AG08395 (cell line): ENCODE measurements at regions not wholly inside any gene's neighbourhood (a gene's known extent, or its start where the extent isn't known, plus 50 kb on each side); places are given as distances from the start of the nearest gene placed in this dataset.
A peak's percentile ranks its signal among the peaks of the same experiment; 100 is the strongest.

Experiments used
- DNase-seq: peaks from one replicate; pipeline ENCODE4 v3.0.0; 2012; ENCODE audit warnings: mixed read lengths, low spot score

DNA sequence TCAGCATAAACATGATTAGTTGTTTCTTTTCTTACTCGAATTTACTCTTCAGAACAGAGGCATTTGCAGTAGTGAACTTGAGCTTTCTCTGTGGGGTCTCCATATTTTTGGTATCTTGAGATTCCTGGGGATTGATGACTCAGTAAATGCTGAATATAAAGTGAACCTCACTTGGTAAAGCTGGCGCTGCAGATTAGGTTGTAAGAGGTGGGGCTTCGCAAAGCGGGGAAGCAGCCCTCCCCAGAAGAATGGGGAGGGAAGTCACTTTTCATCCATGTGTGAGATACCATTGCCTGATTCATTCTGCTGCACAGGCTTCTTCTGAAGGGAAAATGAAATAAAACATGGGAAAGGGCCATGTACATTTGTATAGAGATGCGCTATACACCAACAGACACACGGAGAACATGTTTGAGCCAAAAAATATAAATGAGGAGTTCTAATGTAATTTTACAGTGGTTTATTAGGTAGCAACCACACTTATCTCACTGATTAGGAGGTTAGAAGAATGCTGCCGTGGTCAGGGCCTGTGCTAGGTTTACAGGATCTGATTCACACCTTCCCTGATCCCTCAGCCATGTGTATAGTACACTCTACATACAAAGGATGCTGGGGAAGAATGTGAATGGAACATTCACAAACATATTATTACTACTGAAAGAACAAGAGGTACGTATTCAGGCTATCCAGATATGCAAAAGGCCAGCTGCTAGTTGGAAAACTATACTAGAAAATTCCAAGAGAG lies 63.5 kb downstream of the DNTTIP2 start:
- no peak for DNase-seq

- DNase-seq: no peak
These were observed 64.1 kb downstream of the DNTTIP2 start for GRCh38 chr1:93814795-93815340.

DNA sequence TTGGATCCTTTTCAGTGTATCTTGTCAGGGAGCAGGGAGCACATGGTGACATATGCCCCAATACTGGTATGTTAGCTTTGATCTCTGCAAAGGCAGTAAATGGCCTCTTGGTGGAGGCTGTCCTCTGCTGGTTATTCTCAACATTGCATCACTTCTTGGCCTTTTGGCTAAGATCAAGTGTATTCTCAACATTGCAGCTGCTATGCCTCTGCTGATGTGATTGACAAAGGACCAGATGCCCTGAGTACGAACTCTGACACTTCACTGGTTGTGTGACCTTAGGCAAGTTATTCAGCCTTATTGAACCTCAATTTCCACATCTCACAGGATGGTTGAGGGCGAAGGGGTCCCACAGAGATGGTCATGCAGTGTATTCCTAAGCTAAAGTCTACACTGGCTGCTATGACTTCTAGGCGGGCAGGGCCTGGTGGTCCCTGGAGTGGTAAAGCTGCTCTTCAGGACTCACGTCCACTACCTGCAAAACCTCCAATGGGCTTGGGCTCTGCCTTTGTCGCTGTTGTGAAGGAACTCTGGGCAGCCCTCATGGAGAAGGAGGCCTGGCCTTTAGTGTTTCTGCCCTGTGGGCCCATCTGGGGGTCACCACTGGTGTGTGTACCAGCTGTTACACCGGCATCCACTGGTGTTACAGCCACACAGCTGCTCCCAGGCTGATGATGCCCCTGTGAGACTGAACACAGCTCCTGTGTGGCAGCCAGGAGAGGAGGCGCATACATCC lies 64.8 kb downstream of the DNTTIP2 start:
- DNase-seq: peak; percentile 75

- DNase-seq: no peak
These were observed 65.9 kb downstream of the DNTTIP2 start for GRCh38 chr1:93813076-93813475.

DNA sequence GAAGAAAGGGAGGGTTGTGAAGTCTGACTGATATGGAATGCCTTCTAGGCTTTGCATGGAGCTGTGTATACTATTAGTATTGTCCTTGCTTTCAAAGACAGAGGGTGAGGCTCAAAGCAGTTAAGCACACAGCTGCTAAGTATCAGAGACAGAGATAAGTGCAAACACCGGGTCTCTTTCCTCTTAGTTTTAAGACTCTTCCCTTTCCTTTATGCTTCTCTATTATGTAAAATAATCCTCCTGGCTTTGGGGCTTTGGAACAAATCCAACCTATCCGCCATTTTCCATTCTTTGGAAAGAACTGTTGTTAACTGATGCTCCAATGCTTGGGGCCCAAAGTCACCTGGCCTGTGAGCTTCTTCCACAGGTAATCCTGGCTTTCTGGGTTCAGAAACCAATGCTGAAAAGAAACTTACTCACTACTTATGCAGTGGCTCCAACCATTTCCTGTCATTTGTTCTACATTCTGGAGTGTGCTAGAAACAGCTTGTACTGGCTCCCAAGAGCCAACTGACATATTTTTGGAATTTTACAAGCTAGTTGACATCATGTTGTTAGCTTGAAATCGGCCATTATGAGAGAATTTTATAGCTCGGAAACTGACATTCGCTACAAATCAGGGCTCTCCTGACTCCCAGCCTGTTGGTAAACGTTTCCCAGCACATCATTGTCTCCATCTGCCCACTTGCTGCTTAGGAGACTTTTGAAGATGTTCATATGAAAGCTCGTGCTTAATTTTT lies 67.5 kb downstream of the DNTTIP2 start:
- DNase-seq: peak; percentile 33

GRCh38 chr1:93810316-93810715 lies 68.7 kb downstream of the DNTTIP2 start:
- DNase-seq: peak; percentile 68

- DNase-seq: no peak
These were observed 70.1 kb downstream of the DNTTIP2 start for GRCh38 chr1:93808871-93809270.

- DNase-seq: no peak
These were observed 71.6 kb downstream of the DNTTIP2 start for GRCh38 chr1:93807311-93807930.

DNA sequence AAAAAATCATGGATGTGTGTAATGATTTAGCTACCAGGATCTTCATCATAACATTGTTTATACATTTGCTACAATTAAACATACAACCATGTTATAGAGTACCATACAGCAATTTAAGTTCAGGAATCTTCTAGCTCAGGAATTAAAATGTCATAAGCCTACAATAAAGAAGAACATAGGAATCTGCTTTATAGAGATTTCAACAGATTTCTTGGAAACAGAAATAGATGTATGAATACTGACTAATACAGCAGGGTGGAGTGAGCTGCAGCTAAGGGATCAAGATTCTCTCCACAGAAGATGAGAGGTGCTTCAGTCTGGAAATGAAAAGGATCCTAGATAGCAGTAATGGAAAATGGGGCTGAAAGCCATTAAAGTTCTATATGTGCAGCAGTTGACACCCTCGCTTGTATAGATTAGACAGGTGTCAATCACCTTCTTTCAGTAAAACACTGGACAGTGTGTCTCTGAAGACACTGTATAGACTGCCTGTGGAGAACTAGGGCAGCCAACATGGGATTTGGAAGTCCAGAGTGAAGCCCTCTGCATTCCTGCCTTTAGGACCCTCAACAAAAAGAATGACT lies 73.9 kb downstream of the DNTTIP2 start:
- DNase-seq: peak; percentile 31

DNA sequence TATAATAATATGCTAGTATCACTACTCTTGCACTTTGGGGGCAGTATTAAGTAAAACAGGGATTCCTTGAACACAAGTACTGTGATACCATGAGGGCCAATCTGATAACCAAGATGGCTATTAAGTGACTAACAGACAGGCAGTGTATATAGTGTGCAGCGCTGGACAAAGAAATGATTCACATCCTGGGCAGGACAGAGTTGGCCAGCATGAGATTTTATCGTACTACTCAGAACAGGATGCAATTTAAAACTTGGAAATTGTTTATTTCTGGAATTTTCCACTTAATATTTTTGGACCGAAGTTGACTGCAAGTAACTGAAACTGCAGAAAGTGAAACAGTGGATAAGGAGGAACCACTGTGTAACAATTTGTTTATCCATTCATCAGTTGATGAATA lies 74.6 kb downstream of the DNTTIP2 start:
- DNase-seq: peak; percentile 63

- DNase-seq: no peak
These were observed 77.5 kb downstream of the DNTTIP2 start for GRCh38 chr1:93801471-93801870.

GRCh38 chr1:93800856-93801255 lies 78.2 kb downstream of the DNTTIP2 start:
- DNase-seq: no peak

DNA sequence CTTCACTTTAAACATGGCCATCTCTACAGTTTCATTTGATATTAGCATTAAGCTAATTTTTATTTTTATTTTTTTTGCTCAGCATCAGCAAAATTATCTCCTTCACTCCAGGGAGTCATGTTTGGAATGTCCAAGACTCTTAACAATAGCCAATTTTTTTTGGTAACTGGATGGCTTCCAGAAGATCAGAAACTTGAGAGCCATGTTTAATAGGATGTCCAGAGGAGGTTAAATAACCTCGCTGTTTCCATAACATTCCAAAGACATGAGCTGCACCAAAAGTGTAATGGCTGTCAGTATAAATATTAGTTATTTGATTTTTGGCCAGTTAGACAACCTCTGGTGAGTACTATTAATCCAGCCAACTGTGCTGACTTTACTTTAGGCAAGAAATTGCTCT lies 80.7 kb downstream of the DNTTIP2 start:
- DNase-seq: peak; percentile 70

DNA sequence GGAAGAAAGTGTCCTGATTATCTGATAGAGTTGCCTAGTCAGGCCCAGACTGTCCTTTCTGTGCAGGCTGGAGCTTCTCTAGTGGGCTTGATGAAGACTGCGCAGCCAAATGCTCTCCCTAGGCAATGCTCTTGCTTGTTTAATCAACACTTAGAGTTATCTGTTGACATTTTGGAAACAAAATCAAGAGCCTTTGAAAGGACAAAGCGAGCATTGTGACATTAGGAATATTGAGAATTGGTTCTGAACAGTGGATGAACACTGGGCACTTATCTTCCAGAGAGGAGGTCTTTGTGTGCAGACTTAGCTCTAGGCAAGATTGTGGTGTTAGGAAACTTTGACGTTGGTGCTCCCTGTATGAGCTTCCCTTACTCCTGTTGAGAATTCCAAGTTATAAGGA lies 94.5 kb downstream of the DNTTIP2 start:
- DNase-seq: no peak

GRCh38 chr1:93783876-93784275 lies 95.1 kb downstream of the DNTTIP2 start:
- DNase-seq: no peak

DNA sequence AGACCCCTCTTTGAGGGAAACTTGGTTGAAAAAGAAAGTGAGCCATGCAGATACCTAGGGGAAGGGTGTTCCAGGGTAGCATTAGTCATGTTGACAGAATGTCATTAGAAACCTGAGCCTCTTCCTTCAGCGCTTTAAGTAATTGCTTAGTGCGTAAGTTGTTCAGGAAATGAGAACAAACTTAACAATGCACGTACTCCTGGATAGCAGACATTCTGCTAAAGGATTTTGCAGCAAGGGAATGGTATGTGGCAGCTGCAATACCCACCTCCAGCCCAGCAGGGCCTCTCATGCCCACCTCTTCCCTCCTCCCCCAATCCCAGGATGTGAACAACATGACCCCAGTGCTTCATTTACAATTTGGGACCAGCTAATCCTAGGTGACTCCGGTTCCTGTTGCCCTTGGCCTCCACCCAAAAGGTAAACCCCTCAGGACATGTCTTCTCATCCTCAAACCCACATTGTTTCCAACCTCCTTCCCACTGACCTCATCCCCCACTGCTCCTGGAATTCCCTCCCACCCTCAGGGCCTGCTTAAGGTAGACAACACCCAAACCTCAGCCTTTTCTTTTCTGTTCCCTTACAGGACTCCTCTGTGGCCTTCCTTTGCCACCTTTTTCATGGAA lies 98.0 kb upstream of the BCAR3 start:
- DNase-seq: no peak

- no peak for DNase-seq
These were observed 96.8 kb upstream of the BCAR3 start for GRCh38 chr1:93778457-93778856.

DNA sequence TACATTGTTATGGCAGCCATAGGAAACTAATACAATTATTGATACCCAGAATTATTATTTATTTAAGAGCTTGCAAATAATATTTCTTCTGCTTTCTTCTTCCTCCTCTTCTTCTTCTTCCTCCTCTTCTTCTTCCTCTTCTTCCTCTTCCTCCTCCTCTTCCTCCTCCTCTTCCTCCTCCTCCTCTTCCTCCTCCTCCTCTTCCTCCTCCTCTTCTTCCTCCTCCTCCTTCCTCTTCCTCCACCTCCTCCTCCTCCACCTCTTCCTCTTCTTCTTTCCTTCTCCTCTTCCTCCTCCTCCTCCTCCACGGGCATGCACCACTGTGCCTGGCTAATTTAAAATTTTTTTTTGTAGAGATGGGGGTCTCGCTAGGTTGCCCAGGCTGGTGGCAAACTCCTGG lies 95.6 kb upstream of the BCAR3 start:
- no peak for DNase-seq

GRCh38 chr1:93776728-93777127 lies 95.1 kb upstream of the BCAR3 start:
- no peak for DNase-seq

- no peak for DNase-seq
These were observed 93.6 kb upstream of the BCAR3 start for GRCh38 chr1:93775224-93775623.

DNA sequence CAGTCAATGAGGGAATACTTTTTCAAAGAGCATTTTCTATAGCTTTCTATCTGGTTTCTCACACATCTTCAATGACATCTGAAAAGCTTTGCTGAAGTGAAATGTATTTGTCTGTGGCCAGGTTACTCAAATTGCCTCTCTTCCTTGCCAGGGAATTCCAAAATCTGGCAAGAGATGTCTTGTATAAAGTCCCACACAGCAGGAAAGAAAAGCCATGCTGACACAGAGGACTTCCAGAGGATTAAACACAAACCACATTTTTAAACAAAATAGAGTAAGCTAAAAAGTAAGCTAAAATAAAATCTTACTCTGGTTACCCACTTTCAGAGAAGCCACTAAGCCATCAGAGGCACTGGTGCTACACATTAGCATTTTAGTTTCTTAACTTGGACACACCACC lies 93.1 kb upstream of the BCAR3 start:
- peak; percentile 29 for DNase-seq
